HepG2 (cell line): ENCODE measurements at regions not wholly inside any gene's neighbourhood (a gene's known extent, or its start where the extent isn't known, plus 50 kb on each side); places are given as distances from the start of the nearest gene placed in this dataset.

ENCODE experiments used
- ATAC-seq: fragments of 200-7000 bp; cut with Tn5 transposase; 3 replicates; pipeline ENCODE4 v1.9.1; 2020; ENCODE audit warnings: mild to moderate bottlenecking, moderate library complexity
- BruUV-seq: library from RNA; stranded (reverse); fragments of 400-500 nt; replicated peaks from 2 replicates; lab custom pipeline; 2021; lab: Mats Ljungman, UMichigan
- CTCF ChIA-PET: fragments of 300-600 bp; formaldehyde crosslinking; extraction: SDS; loops from one replicate; lab custom pipeline; 2021; ENCODE audit warnings: low total read pairs, inconsistent platforms, low intra/inter-chr PET ratio; lab: Yijun Ruan, JAX
- POLR2A ChIA-PET: fragments of 350-600 bp; sonication (Branson Sonifier 250); formaldehyde crosslinking; loops from one replicate; lab custom pipeline; 2020; ENCODE audit warnings: antibody characterized with exemption, inconsistent platforms; lab: Yijun Ruan, JAX
- DNase-seq: peaks from one replicate; pipeline ENCODE4 v3.0.0-alpha.2; 2015; ENCODE audit warnings: low spot score
- FAIRE-seq: peaks from 3 replicates; lab custom pipeline; 2011; peaks lifted over from hg19 to GRCh38; lab: Jason Lieb, UNC
- H2AFZ ChIP-seq: one replicate; pipeline ENCODE4 v1.6.1; 2011; ENCODE audit warnings: low read length, inconsistent platforms
- H3K27ac ChIP-seq: fragments of 300-600 bp; 3 replicates; pipeline ENCODE4 v1.8.0; 2011; ENCODE audit warnings: mixed run types, mild to moderate bottlenecking, mixed read lengths, low read length, inconsistent platforms; ENCODE audit not compliant: insufficient read depth; ENCODE audit errors: extremely low read length
- H3K27me3 ChIP-seq, 2 experiments: fragments of 200-600 bp in 1 of 2; 2 replicates in 1 of 2; 3 replicates in 1 of 2; pipeline versions ENCODE4 v1.6.0 to v1.8.0; 2011; ENCODE audit warnings: low read length in 2 of 2, mild to moderate bottlenecking in 2 of 2, moderate library complexity in 2 of 2, inconsistent platforms in 1 of 2; ENCODE audit not compliant: insufficient read depth in 2 of 2, control insufficient read depth in 1 of 2
- H3K36me3 ChIP-seq, 2 experiments: fragments of 200-600 bp in 1 of 2; replicated peaks in 1 of 2; 2 replicates in 1 of 2; 3 replicates in 1 of 2; pipeline versions ENCODE4 v1.5.1 to v1.8.0; 2011; ENCODE audit warnings: low read length in 2 of 2, inconsistent platforms in 1 of 2; ENCODE audit not compliant: insufficient read depth in 2 of 2, control insufficient read depth in 1 of 2
- H3K4me1 ChIP-seq: 2 replicates; pipeline ENCODE4 v1.5.1; 2012; ENCODE audit warnings: low read length, inconsistent platforms; ENCODE audit not compliant: insufficient read depth
- H3K4me2 ChIP-seq: 2 replicates; pipeline ENCODE4 v1.6.0; 2011; ENCODE audit warnings: low read depth, low read length, inconsistent platforms
- H3K4me3 ChIP-seq, 3 experiments: fragments of 200-600 bp in 1 of 3; sonication (generic), shearing (Covaris generic) in 1 of 3; replicated peaks in 1 of 3; 2 replicates each; pipeline ENCODE4 v1.5.1; 2011 to 2016; ENCODE audit warnings: low read length in 3 of 3, inconsistent platforms in 2 of 3, low read depth in 2 of 3, mild to moderate bottlenecking in 2 of 3, control low read depth in 1 of 3, mixed read lengths in 1 of 3; ENCODE audit not compliant: insufficient read depth in 1 of 3
- H3K79me2 ChIP-seq: one replicate; pipeline ENCODE4 v1.6.1; 2011; ENCODE audit warnings: low read length, inconsistent platforms; ENCODE audit not compliant: insufficient read depth
- H3K9ac ChIP-seq: 2 replicates; pipeline ENCODE4 v1.6.0; 2011; ENCODE audit warnings: mild to moderate bottlenecking, low read depth, low read length, inconsistent platforms; ENCODE audit not compliant: insufficient read depth
- H3K9me3 ChIP-seq: 2 replicates; pipeline ENCODE4 v1.5.1; 2012; ENCODE audit warnings: mild to moderate bottlenecking, low read length
- H4K20me1 ChIP-seq: 2 replicates; pipeline ENCODE4 v1.6.0; 2011; ENCODE audit warnings: inconsistent platforms, mild to moderate bottlenecking, low read length, moderate library complexity; ENCODE audit not compliant: insufficient read depth
- ATF7 ChIP-seq, 2 experiments: fragments of 450-650 bp in 1 of 2; sonication (generic) in 1 of 2; formaldehyde crosslinking in 1 of 2; IDR thresholded peaks; 2 replicates each; pipeline versions ENCODE4 v1.4.0 to v1.6.1; 2016 to 2020; ENCODE audit warnings: antibody characterized with exemption in 1 of 2, mild to moderate bottlenecking in 1 of 2, missing genetic modification reagents in 1 of 2
- CREB1 ChIP-seq, 2 experiments: fragments of 450-650 bp in 1 of 2; IDR thresholded peaks; 2 replicates each; pipeline ENCODE4 v1.6.1; 2016 to 2017; ENCODE audit warnings: control low read depth in 1 of 2, mild to moderate bottlenecking in 1 of 2, missing compliant biosample characterization in 1 of 2, missing genetic modification characterization in 1 of 2
- NR2F1 ChIP-seq, 2 experiments: fragments of 450-650 bp in 1 of 2; formaldehyde crosslinking in 1 of 2; IDR thresholded peaks; 2 replicates each; pipeline versions ENCODE4 v1.5.0 to v1.6.1; 2016 to 2020; ENCODE audit warnings: mild to moderate bottlenecking in 1 of 2, missing compliant biosample characterization in 1 of 2, missing genetic modification reagents in 1 of 2, moderate library complexity in 1 of 2
- RCOR2 ChIP-seq: IDR thresholded peaks from 2 replicates; pipeline ENCODE4 v1.6.1; 2016; ENCODE audit warnings: missing biosample characterization, missing genetic modification reagents
- ZSCAN25 ChIP-seq: sonication (generic); formaldehyde crosslinking; IDR thresholded peaks from 2 replicates; pipeline ENCODE4 v1.8.0; 2022; ENCODE audit warnings: mild to moderate bottlenecking, missing genetic modification reagents
- WGBS: methylation state at CpG from one replicate; pipeline ENCODE4 v1.1.6; 2017; ENCODE audit warnings: low lambda C conversion rate; 5-methylcytosine and 5-hydroxymethylcytosine counted together
- in situ Hi-C: cut with HindIII; loops from 2 replicates; pipeline ENCODE4 v1.10.0; 2017; ENCODE audit warnings: low pct_unique_long_range_greater_than_20kb; ENCODE audit not compliant: extremely low pct_ligation_motif_present
- intact Hi-C: fragments of 100-400 bp; cut with micrococcal nuclease; formaldehyde crosslinking; loops from one replicate; pipeline ENCODE4 v1.10.0; 2022; ENCODE audit not compliant: unreplicated experiment

- H3K9me3 ChIP-seq = no peaks in the 10 kb centered on the region
- TF ChIP-seq ATF7 (IDR thresholded peaks at IDR 0.05) (peak; percentile 94), ATF7 (CRISPR knock-in tag; IDR thresholded peaks at IDR 0.05) (no peak), CREB1 (IDR thresholded peaks at IDR 0.05) (peak; percentile 76), CREB1 (CRISPR knock-in tag; IDR thresholded peaks at IDR 0.05) (no peak), RCOR2 (no peak)
- DNase-seq = no peak
- ChIA-PET POLR2A (no interaction called here), CTCF (no interaction called here)
- H4K20me1 ChIP-seq = no peaks in the 10 kb centered on the region
- no peak overlapping the region for H3K4me2 ChIP-seq
- no peaks in the 10 kb centered on the region for H3K27me3 ChIP-seq
- no peak overlapping the region for H2AFZ ChIP-seq
- BruUV-seq = no TSS peak
- H3K36me3 ChIP-seq = no peaks in the 10 kb centered on the region
- no peak overlapping the region for H3K27ac ChIP-seq
- FAIRE-seq = no peak
- H3K4me1 ChIP-seq = no peaks in the 10 kb centered on the region
- H3K9ac ChIP-seq = no peak overlapping the region
- intact Hi-C loops (no loop called here), in situ Hi-C loops (no loop called here)
- H3K79me2 ChIP-seq = no peaks in the 10 kb centered on the region
- WGBS = 5% methylated on average over 6 of the region's 6 CpGs
- no peak overlapping the region for H3K4me3 ChIP-seq
- ATAC-seq = no peak
Observed at GRCh38 chr1:209480345-209480744, 103.2 kb upstream of the CAMK1G start.

DNA sequence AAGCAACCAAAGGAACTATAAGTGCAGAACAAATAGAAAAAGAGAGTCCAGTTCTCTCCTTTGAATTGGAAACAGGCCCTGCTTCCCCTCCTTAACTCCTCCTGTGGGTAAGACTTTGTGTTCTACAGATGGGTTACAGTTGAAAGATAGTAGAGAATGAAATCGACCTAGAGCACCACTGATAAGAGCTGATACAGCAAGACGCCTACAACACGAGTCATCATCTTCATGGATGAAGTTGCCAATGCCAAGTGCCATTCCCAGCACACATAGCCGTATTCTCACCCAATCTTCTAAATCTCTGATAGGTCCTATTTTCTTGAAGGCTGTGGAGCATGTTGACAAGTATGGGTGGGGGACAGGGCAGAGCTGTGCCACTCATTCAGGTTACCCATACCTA, 99.8 kb upstream of the CAMK1G start:
- intact Hi-C loops = no loop called here
- H4K20me1 ChIP-seq = no peaks in the 10 kb centered on the region
- H2AFZ ChIP-seq = no peak overlapping the region
- H3K9ac ChIP-seq = no peak overlapping the region
- no peaks in the 10 kb centered on the region for H3K79me2 ChIP-seq
- no TSS peak for BruUV-seq
- H3K4me3 ChIP-seq = no peak overlapping the region
- ATAC-seq = no peak
- H3K36me3 ChIP-seq = no peaks in the 10 kb centered on the region
- no peaks in the 10 kb centered on the region for H3K9me3 ChIP-seq
- no peak overlapping the region for H3K4me2 ChIP-seq
- no peak for FAIRE-seq
- H3K27me3 ChIP-seq = no peaks in the 10 kb centered on the region
- no peak overlapping the region for H3K27ac ChIP-seq
- H3K4me1 ChIP-seq = no peaks in the 10 kb centered on the region
- CTCF ChIA-PET = no interaction called here
- in situ Hi-C loops = no loop called here
- DNase-seq = no peak
- WGBS = 38% methylated on average over 4 of the region's 4 CpGs
- TF ChIP-seq NR2F1 (CRISPR knock-in tag; IDR thresholded peaks at IDR 0.05) = no peak
- TF ChIP-seq ZSCAN25 = no peak
- POLR2A ChIA-PET = no interaction called here
